Colonic mucosa (tissue), 4 donors: ENCODE measurements at regions not wholly inside any gene's neighbourhood (a gene's known extent, or its start where the extent isn't known, plus 50 kb on each side); places are given as distances from the start of the nearest gene placed in this dataset.

ENCODE experiments used
- DNase-seq: peaks from one replicate; pipeline ENCODE4 v3.0.0-alpha.2; 2020
- H3K27ac ChIP-seq: fragments of 200-600 bp; one replicate; pipeline ENCODE4 v1.8.0; 2021
- H3K27me3 ChIP-seq: fragments of 200-600 bp; one replicate; pipeline ENCODE4 v1.8.0; 2021
- H3K36me3 ChIP-seq: fragments of 200-600 bp; one replicate; pipeline ENCODE4 v1.8.0; 2021
- H3K4me1 ChIP-seq: fragments of 200-600 bp; one replicate; pipeline ENCODE4 v1.8.0; 2021; ENCODE audit warnings: mild to moderate bottlenecking
- H3K4me3 ChIP-seq: fragments of 200-600 bp; one replicate; pipeline ENCODE4 v1.8.0; 2021
- H3K9ac ChIP-seq, 2 donors: one replicate each; pipeline ENCODE4 v1.7.0; 2013; ENCODE audit warnings: control low read depth in 2 of 2, low read depth in 2 of 2, low read length in 2 of 2
- H3K9me3 ChIP-seq: fragments of 200-600 bp; one replicate; pipeline ENCODE4 v1.8.0; 2021
- CTCF ChIP-seq: fragments of 200-600 bp; IDR thresholded peaks from one replicate; pipeline ENCODE4 v1.8.0; 2022; ENCODE audit warnings: antibody characterized with exemption, mild to moderate bottlenecking
- intact Hi-C: fragments of 100-400 bp; cut with DNase I; formaldehyde crosslinking; loops from one replicate; pipeline ENCODE4 v1.14.1; 2022
- donor health status: healthy.
- donor health status: DM: no; HTN: no; CAD: no.
- donor health status: DM: no; HTN: no; CAD: no.

- no peak for DNase-seq
These were observed 663.3 kb downstream of the ELAVL2 start for GRCh38 chr9:23162789-23163188.

GRCh38 chr9:23171479-23171878, 654.6 kb downstream of the ELAVL2 start:
- Histone ChIP-seq H3K4me3 (no peak overlapping the region), H3K4me1 (no peaks in the 10 kb centered on the region), H3K9me3 (no peaks in the 10 kb centered on the region), H3K36me3 (no peaks in the 10 kb centered on the region), H3K27me3 (no peaks in the 10 kb centered on the region), H3K27ac (no peak overlapping the region), H3K9ac (no peak overlapping the region)
- no peak for DNase-seq
- no peak for TF ChIP-seq CTCF
- intact Hi-C loops: no loop called here

More at GRCh38 chr9:23162789-23163188, 663.3 kb downstream of the ELAVL2 start:
- Histone ChIP-seq H3K4me1 (no peaks in the 10 kb centered on the region), H3K9ac (no peak overlapping the region), H3K27me3 (no peaks in the 10 kb centered on the region), H3K9me3 (no peaks in the 10 kb centered on the region), H3K27ac (no peak overlapping the region), H3K4me3 (no peak overlapping the region), H3K36me3 (no peaks in the 10 kb centered on the region)
- no peak for TF ChIP-seq CTCF
- intact Hi-C loops: no loop called here

GRCh38 chr9:23172206-23172605, 653.8 kb downstream of the ELAVL2 start:
- Histone ChIP-seq H3K27me3 (no peaks in the 10 kb centered on the region), H3K4me1 (no peaks in the 10 kb centered on the region), H3K9ac (no peak overlapping the region), H3K9me3 (no peaks in the 10 kb centered on the region), H3K36me3 (no peaks in the 10 kb centered on the region), H3K4me3 (no peak overlapping the region), H3K27ac (no peak overlapping the region)
- no peak for DNase-seq
- TF ChIP-seq CTCF: no peak
- intact Hi-C loops: no loop called here

GRCh38 chr9:23172979-23173637, 652.9 kb downstream of the ELAVL2 start:
- no peak for DNase-seq
- Histone ChIP-seq H3K36me3 (no peaks in the 10 kb centered on the region), H3K9ac (no peak overlapping the region), H3K27ac (no peak overlapping the region), H3K9me3 (no peaks in the 10 kb centered on the region), H3K4me1 (no peaks in the 10 kb centered on the region), H3K4me3 (no peak overlapping the region), H3K27me3 (no peaks in the 10 kb centered on the region)
- intact Hi-C loops: no loop called here
- TF ChIP-seq CTCF: no peak

GRCh38 chr9:23194281-23194680, 631.8 kb downstream of the ELAVL2 start:
- no peak overlapping the region for H3K27ac ChIP-seq
- no peak for DNase-seq
- no peaks in the 10 kb centered on the region for H3K4me1 ChIP-seq
- TF ChIP-seq CTCF: no peak
- H3K4me3 ChIP-seq: no peak overlapping the region
- H3K36me3 ChIP-seq: no peaks in the 10 kb centered on the region
- no peaks in the 10 kb centered on the region for H3K9me3 ChIP-seq
- H3K27me3 ChIP-seq: no peaks in the 10 kb centered on the region
- intact Hi-C loops: no loop called here
- no peak overlapping the region for H3K9ac ChIP-seq
